CD4-positive, CD25-positive, alpha-beta regulatory T cell (primary cell): ENCODE measurements at regions not wholly inside any gene's neighbourhood (a gene's known extent, or its start where the extent isn't known, plus 50 kb on each side); places are given as distances from the start of the nearest gene placed in this dataset.

ENCODE experiments used
- ATAC-seq, 2 donors: fragments of 150-1000 bp; cut with Tn5 transposase; one replicate each; pipeline ENCODE4 v1.10.0; 2021; ENCODE audit warnings: low read depth in 2 of 2, moderate number of reproducible peaks in 2 of 2, moderate library complexity in 1 of 2
- DNase-seq, 3 donors: peaks; one replicate each; pipeline versions ENCODE4 v3.0.0 to v3.0.0-alpha.2; 2012 to 2022; ENCODE audit warnings: mixed read lengths in 1 of 3
- H3K27ac ChIP-seq: one replicate; pipeline ENCODE4 v1.7.0; 2013; ENCODE audit warnings: mild to moderate bottlenecking, low read length; ENCODE audit not compliant: insufficient read depth, poor library complexity, severe bottlenecking
- H3K27me3 ChIP-seq: one replicate; pipeline ENCODE4 v1.7.0; 2013; ENCODE audit warnings: low read length; ENCODE audit not compliant: control insufficient read depth, insufficient read depth
- H3K36me3 ChIP-seq: one replicate; pipeline ENCODE4 v1.7.0; 2013; ENCODE audit warnings: mild to moderate bottlenecking, low read length, moderate library complexity; ENCODE audit not compliant: control insufficient read depth, insufficient read depth
- H3K4me1 ChIP-seq: 2 replicates; pipeline ENCODE4 v1.7.0; 2013; ENCODE audit warnings: mild to moderate bottlenecking, low read length; ENCODE audit not compliant: insufficient read depth, control insufficient read depth, poor library complexity, severe bottlenecking
- H3K4me3 ChIP-seq: one replicate; pipeline ENCODE4 v1.7.0; 2013; ENCODE audit warnings: low read depth, mild to moderate bottlenecking, low read length, moderate library complexity
- H3K9me3 ChIP-seq, 2 experiments: 1 replicate in 1 of 2; 2 replicates in 1 of 2; pipeline ENCODE4 v1.7.0; 2013; ENCODE audit warnings: low read length in 2 of 2, mild to moderate bottlenecking in 1 of 2, moderate library complexity in 1 of 2; ENCODE audit not compliant: control insufficient read depth in 2 of 2
- H3K27ac Mint-ChIP-seq, 3 donors: one replicate each; pipeline ENCODE4 v1.8.0; 2020 to 2022; ENCODE audit warnings: mild to moderate bottlenecking in 3 of 3, mixed read lengths in 3 of 3, moderate library complexity in 2 of 3
- H3K27me3 Mint-ChIP-seq: one replicate; pipeline ENCODE4 v1.8.0; 2022; ENCODE audit warnings: mild to moderate bottlenecking, mixed read lengths
- H3K36me3 Mint-ChIP-seq: one replicate; pipeline ENCODE4 v1.8.0; 2020; ENCODE audit warnings: mixed read lengths
- H3K4me1 Mint-ChIP-seq, 4 donors: one replicate each; pipeline ENCODE4 v1.8.0; 2020 to 2022; ENCODE audit warnings: mixed read lengths in 4 of 4, mild to moderate bottlenecking in 1 of 4
- H3K4me3 Mint-ChIP-seq, 4 donors: one replicate each; pipeline ENCODE4 v1.8.0; 2020 to 2022; ENCODE audit warnings: mild to moderate bottlenecking in 4 of 4, mixed read lengths in 4 of 4, moderate library complexity in 3 of 4
- H3K9me3 Mint-ChIP-seq, 7 donors: one replicate each; pipeline ENCODE4 v1.8.0; 2020 to 2022; ENCODE audit warnings: mixed read lengths in 7 of 7, mild to moderate bottlenecking in 3 of 7, moderate library complexity in 2 of 7

GRCh38 chr10:100670828-100671479 is 74.4 kb upstream of the PAX2 start:
- H3K4me1 ChIP-seq, result peaks cover 5% of the 10 kb centered on the region
- peak; percentile 22 to 49 (median 30) for DNase-seq
- Mint-ChIP-seq H3K27me3 (peaks cover 70% of the 10 kb centered on the region), H3K9me3 (peaks cover 0 to 2% (median 0%) of the 10 kb centered on the region in 7 donors), H3K36me3 (no peaks in the 10 kb centered on the region), H3K27ac (no peak overlapping the region), H3K4me1 (peaks cover 0 to 11% (median 7%) of the 10 kb centered on the region in 4 donors), H3K4me3 (peak overlapping the region in 2 of 4 donors; percentile 38 to 59)
- peaks cover 24% of the 10 kb centered on the region for H3K27me3 ChIP-seq
- H3K9me3 ChIP-seq, result no peaks in the 10 kb centered on the region
- no peak overlapping the region for H3K27ac ChIP-seq
- no peaks in the 10 kb centered on the region for H3K36me3 ChIP-seq
- peak; percentile 64 to 75 for ATAC-seq
- no peak overlapping the region for H3K4me3 ChIP-seq

- peaks cover 25% of the 10 kb centered on the region for H3K27me3 ChIP-seq
- peaks cover 73% of the 10 kb centered on the region for H3K27me3 Mint-ChIP-seq
- no peak for DNase-seq
- H3K36me3 ChIP-seq, result no peaks in the 10 kb centered on the region
- H3K4me1 Mint-ChIP-seq, result peaks cover 0 to 11% (median 7%) of the 10 kb centered on the region in 4 donors
- peaks cover 5% of the 10 kb centered on the region for H3K4me1 ChIP-seq
- H3K36me3 Mint-ChIP-seq, result no peaks in the 10 kb centered on the region
- H3K27ac ChIP-seq, result no peak overlapping the region
- peaks cover 0 to 4% (median 0%) of the 10 kb centered on the region in 7 donors for H3K9me3 Mint-ChIP-seq
- no peak for ATAC-seq
- H3K4me3 ChIP-seq, result no peak overlapping the region
- no peaks in the 10 kb centered on the region for H3K9me3 ChIP-seq
- no peak overlapping the region for H3K27ac Mint-ChIP-seq
- H3K4me3 Mint-ChIP-seq, result peak overlapping the region in 1 of 4 donors; percentile 35
These were observed 73.2 kb upstream of the PAX2 start for GRCh38 chr10:100672199-100672598.

GRCh38 chr10:100677290-100677945 is 68.0 kb upstream of the PAX2 start:
- Mint-ChIP-seq H3K27ac (no peak overlapping the region), H3K9me3 (peaks cover 0 to 4% (median 0%) of the 10 kb centered on the region in 7 donors), H3K27me3 (peaks cover 64% of the 10 kb centered on the region), H3K36me3 (no peaks in the 10 kb centered on the region), H3K4me3 (no peak overlapping the region), H3K4me1 (peaks cover 0 to 2% (median 0%) of the 10 kb centered on the region in 4 donors)
- Histone ChIP-seq H3K27ac (no peak overlapping the region), H3K9me3 (no peaks in the 10 kb centered on the region), H3K4me3 (no peak overlapping the region), H3K27me3 (peaks cover 28% of the 10 kb centered on the region), H3K4me1 (no peaks in the 10 kb centered on the region), H3K36me3 (no peaks in the 10 kb centered on the region)
- ATAC-seq (no peak), DNase-seq (no peak)

GRCh38 chr10:100679327-100679726 is 66.1 kb upstream of the PAX2 start:
- Histone ChIP-seq H3K27me3 (peaks cover 33% of the 10 kb centered on the region), H3K4me1 (no peaks in the 10 kb centered on the region), H3K9me3 (no peaks in the 10 kb centered on the region), H3K27ac (no peak overlapping the region), H3K36me3 (no peaks in the 10 kb centered on the region), H3K4me3 (no peak overlapping the region)
- no peak for DNase-seq
- no peak overlapping the region for H3K27ac Mint-ChIP-seq
- H3K4me1 Mint-ChIP-seq, result peaks cover 0 to 2% (median under 1%) of the 10 kb centered on the region in 4 donors
- no peaks in the 10 kb centered on the region for H3K36me3 Mint-ChIP-seq
- no peak overlapping the region for H3K4me3 Mint-ChIP-seq
- H3K27me3 Mint-ChIP-seq, result peaks cover 60% of the 10 kb centered on the region
- ATAC-seq, result no peak
- H3K9me3 Mint-ChIP-seq, result peaks cover 0 to 4% (median 0%) of the 10 kb centered on the region in 7 donors

- Mint-ChIP-seq H3K36me3 (no peaks in the 10 kb centered on the region), H3K27me3 (peaks cover 80% of the 10 kb centered on the region), H3K9me3 (peaks cover 0 to 5% (median 0%) of the 10 kb centered on the region in 7 donors), H3K4me1 (peaks cover 0 to 5% (median 0%) of the 10 kb centered on the region in 4 donors), H3K4me3 (no peak overlapping the region), H3K27ac (no peak overlapping the region)
- DNase-seq (no peak), ATAC-seq (no peak)
- Histone ChIP-seq H3K36me3 (no peaks in the 10 kb centered on the region), H3K27ac (no peak overlapping the region), H3K9me3 (no peaks in the 10 kb centered on the region), H3K4me1 (no peaks in the 10 kb centered on the region), H3K4me3 (no peak overlapping the region), H3K27me3 (peaks cover 37% of the 10 kb centered on the region)
These were observed 62.4 kb upstream of the PAX2 start for GRCh38 chr10:100683004-100683403.

- peaks cover 80% of the 10 kb centered on the region for H3K27me3 Mint-ChIP-seq
- DNase-seq (no peak), ATAC-seq (no peak)
- Histone ChIP-seq H3K9me3 (no peaks in the 10 kb centered on the region), H3K27ac (no peak overlapping the region), H3K36me3 (no peaks in the 10 kb centered on the region), H3K27me3 (peaks cover 38% of the 10 kb centered on the region), H3K4me3 (no peak overlapping the region), H3K4me1 (no peaks in the 10 kb centered on the region)
- H3K36me3 Mint-ChIP-seq, result no peaks in the 10 kb centered on the region
- H3K27ac Mint-ChIP-seq, result no peak overlapping the region
- peaks cover 0 to 5% (median 0%) of the 10 kb centered on the region in 7 donors for H3K9me3 Mint-ChIP-seq
- no peak overlapping the region for H3K4me3 Mint-ChIP-seq
- peaks cover 0 to 5% (median 0%) of the 10 kb centered on the region in 4 donors for H3K4me1 Mint-ChIP-seq
These were observed 61.7 kb upstream of the PAX2 start for GRCh38 chr10:100683545-100684300.

- Histone ChIP-seq H3K4me1 (no peaks in the 10 kb centered on the region), H3K27ac (no peak overlapping the region), H3K9me3 (no peaks in the 10 kb centered on the region), H3K27me3 (peaks cover 35% of the 10 kb centered on the region), H3K4me3 (no peak overlapping the region), H3K36me3 (no peaks in the 10 kb centered on the region)
- Mint-ChIP-seq H3K4me3 (no peak overlapping the region), H3K27ac (no peak overlapping the region), H3K27me3 (peaks cover 77% of the 10 kb centered on the region), H3K9me3 (peaks cover 0 to 1% (median 0%) of the 10 kb centered on the region in 7 donors), H3K4me1 (peaks cover 0 to 5% (median 0%) of the 10 kb centered on the region in 4 donors), H3K36me3 (no peaks in the 10 kb centered on the region)
- ATAC-seq (no peak), DNase-seq (no peak)
These were observed 60.6 kb upstream of the PAX2 start for GRCh38 chr10:100684688-100685235.
